Gastrocnemius medialis (tissue), 4 donors: ENCODE measurements at regions not wholly inside any gene's neighbourhood (a gene's known extent, or its start where the extent isn't known, plus 50 kb on each side); places are given as distances from the start of the nearest gene placed in this dataset.

Experiments
- ATAC-seq, 2 donors: fragments of 150-250 bp; one replicate each; pipeline ENCODE4 v1.9.1; 2016
- DNase-seq, 2 donors: peaks; one replicate each; pipeline ENCODE4 v3.0.0-alpha.2; 2019
- H3K27ac ChIP-seq, 4 donors: fragments of 200-600 bp; sonication (generic); 1 replicate in 1 of 4; 2 replicates in 3 of 4; pipeline ENCODE4 v1.5.1; 2016 to 2018; ENCODE audit warnings: mild to moderate bottlenecking in 2 of 4, moderate library complexity in 1 of 4
- H3K27me3 ChIP-seq, 3 donors: fragments of 200-600 bp; sonication (generic) in 2 of 3; 1 replicate in 1 of 3; 2 replicates in 2 of 3; pipeline versions ENCODE4 v1.5.1 to v1.6.0; 2016 to 2019; ENCODE audit warnings: mild to moderate bottlenecking in 1 of 3, moderate library complexity in 1 of 3
- H3K36me3 ChIP-seq, 2 donors: fragments of 200-600 bp; sonication (generic) in 1 of 2; one replicate each; pipeline ENCODE4 v1.5.1; 2017 to 2018
- H3K4me1 ChIP-seq, 2 donors: fragments of 200-600 bp; sonication (generic) in 1 of 2; one replicate each; pipeline ENCODE4 v1.5.1; 2016 to 2017; ENCODE audit warnings: mild to moderate bottlenecking in 2 of 2
- H3K4me3 ChIP-seq, 4 donors: fragments of 200-600 bp; sonication (generic) in 3 of 4; 1 replicate in 1 of 4; 2 replicates in 3 of 4; pipeline ENCODE4 v1.5.1; 2016 to 2019; ENCODE audit warnings: mild to moderate bottlenecking in 2 of 4
- H3K9me3 ChIP-seq, 3 donors: fragments of 200-600 bp; sonication (generic) in 2 of 3; 1 replicate in 1 of 3; 2 replicates in 2 of 3; pipeline ENCODE4 v1.5.1; 2016 to 2019
- CTCF ChIP-seq, 5 experiments: fragments of 450-650 bp in 3 of 5; fragments of 200-600 bp in 2 of 5; sonication (generic) in 2 of 5; IDR thresholded peaks in 4 of 5; conservative IDR thresholded peaks in 1 of 5; 1 replicate in 4 of 5; 2 replicates in 1 of 5; pipeline ENCODE4 v1.5.1; 2016 to 2019; ENCODE audit warnings: antibody characterized with exemption in 5 of 5, mild to moderate bottlenecking in 3 of 5, moderate library complexity in 3 of 5
- POLR2A ChIP-seq, 2 donors: fragments of 450-650 bp; IDR thresholded peaks; one replicate each; pipeline ENCODE4 v1.6.1; 2017; ENCODE audit warnings: antibody characterized with exemption in 2 of 2, mild to moderate bottlenecking in 2 of 2, moderate library complexity in 2 of 2
- in situ Hi-C, 4 donors: fragments of 200-750 bp; cut with MboI; loops; one replicate each; pipeline versions ENCODE4 v1.15.0 to v1.8.0; 2017; ENCODE audit warnings: low sequenced_read_pairs in 4 of 4
- intact Hi-C: fragments of 100-400 bp; cut with DNase I; formaldehyde crosslinking; loops from one replicate; pipeline ENCODE4 v1.15.1; 2023; ENCODE audit warnings: low total_unique reads

GRCh38 chr6:114989279-114989964 is 646.6 kb upstream of the HS3ST5 start:
- Histone ChIP-seq H3K36me3 (no peaks in the 10 kb centered on the region), H3K27me3 (no peaks in the 10 kb centered on the region), H3K27ac (no peak overlapping the region), H3K4me3 (no peak overlapping the region), H3K4me1 (no peaks in the 10 kb centered on the region), H3K9me3 (no peaks in the 10 kb centered on the region)
- intact Hi-C loops: no loop called here
- no peak for ATAC-seq
- DNase-seq: no peak
- in situ Hi-C loops: no loop called here
- TF ChIP-seq CTCF (IDR thresholded peaks at IDR 0.05 in 4 of 5, conservative IDR thresholded peaks at IDR 0.05 in 1 of 5) (no peak), POLR2A (IDR thresholded peaks at IDR 0.05) (no peak)

DNA sequence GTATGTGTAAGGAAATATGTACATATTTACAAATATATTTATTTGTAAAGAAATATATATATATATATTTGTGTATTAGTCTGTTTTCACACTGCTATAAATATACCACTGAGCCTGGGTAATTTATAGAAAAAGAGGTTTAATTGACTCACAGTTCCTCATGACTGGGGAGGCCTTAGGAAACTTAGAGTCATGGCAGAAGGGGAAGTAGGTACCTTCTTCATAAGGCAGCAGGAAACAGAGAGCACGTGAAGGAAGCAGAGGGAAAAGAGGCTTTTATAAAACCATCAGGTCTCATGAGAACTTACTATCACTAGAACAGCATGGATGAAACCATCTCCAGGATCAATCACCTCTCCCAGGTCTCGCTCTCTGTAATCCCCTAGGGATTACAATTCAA is 644.5 kb upstream of the HS3ST5 start:
- ATAC-seq: no peak
- Histone ChIP-seq H3K27ac (no peak overlapping the region), H3K27me3 (no peaks in the 10 kb centered on the region), H3K36me3 (no peaks in the 10 kb centered on the region), H3K9me3 (no peaks in the 10 kb centered on the region), H3K4me3 (no peak overlapping the region), H3K4me1 (no peaks in the 10 kb centered on the region)
- no peak for DNase-seq
- TF ChIP-seq CTCF (IDR thresholded peaks at IDR 0.05 in 4 of 5, conservative IDR thresholded peaks at IDR 0.05 in 1 of 5) (no peak), POLR2A (IDR thresholded peaks at IDR 0.05) (no peak)
- intact Hi-C loops: no loop called here
- in situ Hi-C loops: no loop called here

GRCh38 chr6:114955363-114955762 is 612.5 kb upstream of the HS3ST5 start:
- no peaks in the 10 kb centered on the region for H3K4me1 ChIP-seq
- TF ChIP-seq CTCF (IDR thresholded peaks at IDR 0.05 in 4 of 5, conservative IDR thresholded peaks at IDR 0.05 in 1 of 5): no peak
- no peak for TF ChIP-seq POLR2A (IDR thresholded peaks at IDR 0.05)
- no peaks in the 10 kb centered on the region for H3K9me3 ChIP-seq
- H3K27me3 ChIP-seq: no peaks in the 10 kb centered on the region
- DNase-seq (no peak), ATAC-seq (no peak)
- no peaks in the 10 kb centered on the region for H3K36me3 ChIP-seq
- H3K27ac ChIP-seq: no peak overlapping the region
- intact Hi-C loops: no loop called here
- H3K4me3 ChIP-seq: no peak overlapping the region
- in situ Hi-C loops: no loop called here

- intact Hi-C loops (no loop called here), in situ Hi-C loops (no loop called here)
- TF ChIP-seq POLR2A (IDR thresholded peaks at IDR 0.05) (no peak), CTCF (IDR thresholded peaks at IDR 0.05 in 4 of 5, conservative IDR thresholded peaks at IDR 0.05 in 1 of 5) (no peak)
- no peaks in the 10 kb centered on the region for H3K4me1 ChIP-seq
- no peaks in the 10 kb centered on the region for H3K9me3 ChIP-seq
- no peak for ATAC-seq
- no peak overlapping the region for H3K27ac ChIP-seq
- no peak overlapping the region for H3K4me3 ChIP-seq
- H3K36me3 ChIP-seq: no peaks in the 10 kb centered on the region
- H3K27me3 ChIP-seq: no peaks in the 10 kb centered on the region
- no peak for DNase-seq
Observed at GRCh38 chr6:114952229-114952628, 609.4 kb upstream of the HS3ST5 start.

DNA sequence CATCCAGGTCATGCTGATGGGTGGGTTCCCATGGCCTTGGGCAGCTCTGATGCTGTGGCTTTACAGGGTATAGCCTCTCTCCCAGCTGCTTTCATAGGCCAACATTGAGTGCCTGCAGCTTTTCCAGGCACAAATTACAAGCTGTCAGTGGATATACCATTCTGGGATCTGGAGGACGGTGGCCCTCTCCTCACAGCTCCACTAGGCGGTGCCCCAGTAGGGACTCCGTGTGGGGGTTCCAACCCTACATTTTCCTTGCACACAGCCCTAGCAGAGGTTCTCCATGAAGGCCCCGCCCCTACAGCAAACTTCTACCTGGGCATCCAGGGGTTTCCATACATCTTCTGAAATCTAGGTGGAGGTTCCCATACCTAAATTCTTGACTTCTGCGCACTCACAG is 602.6 kb upstream of the HS3ST5 start:
- intact Hi-C loops (no loop called here), in situ Hi-C loops (no loop called here)
- H3K36me3 ChIP-seq: no peaks in the 10 kb centered on the region
- DNase-seq (no peak), ATAC-seq (no peak)
- H3K4me1 ChIP-seq: no peaks in the 10 kb centered on the region
- no peak overlapping the region for H3K27ac ChIP-seq
- H3K27me3 ChIP-seq: no peaks in the 10 kb centered on the region
- no peak overlapping the region for H3K4me3 ChIP-seq
- H3K9me3 ChIP-seq: no peaks in the 10 kb centered on the region
- TF ChIP-seq POLR2A (IDR thresholded peaks at IDR 0.05) (no peak), CTCF (IDR thresholded peaks at IDR 0.05 in 4 of 5, conservative IDR thresholded peaks at IDR 0.05 in 1 of 5) (no peak)
